HEK293 (cell line): ENCODE measurements at regions not wholly inside any gene's neighbourhood (a gene's known extent, or its start where the extent isn't known, plus 50 kb on each side); places are given as distances from the start of the nearest gene placed in this dataset.

Experiments used
- CTCF ChIA-PET: fragments of 350-600 bp; formaldehyde crosslinking; extraction: SDS; loops from one replicate; lab custom pipeline; 2021; ENCODE audit warnings: antibody characterized with exemption; lab: Yijun Ruan, JAX
- POLR2A ChIA-PET: fragments of 300-600 bp; formaldehyde crosslinking; extraction: SDS; loops from one replicate; lab custom pipeline; 2020; ENCODE audit warnings: antibody characterized with exemption, inconsistent platforms; lab: Yijun Ruan, JAX
- H3K27ac ChIP-seq: fragments of 200-500 bp; sonication (Bioruptor generic); 2 replicates; pipeline ENCODE4 v1.5.1; 2014; ENCODE audit warnings: low read depth, low read length, control low read depth, inconsistent platforms; ENCODE audit errors: extremely low read depth
- H3K36me3 ChIP-seq, 2 experiments: fragments of 200-500 bp in 1 of 2; sonication (Bioruptor generic) in 1 of 2; 1 replicate in 1 of 2; 2 replicates in 1 of 2; pipeline ENCODE4 v1.5.1; 2014 to 2017; ENCODE audit warnings: inconsistent platforms in 2 of 2, low read length in 2 of 2; ENCODE audit not compliant: control insufficient read depth in 2 of 2, insufficient read depth in 1 of 2
- H3K4me1 ChIP-seq: fragments of 200-500 bp; sonication (Bioruptor generic); 2 replicates; pipeline ENCODE4 v1.5.1; 2014; ENCODE audit warnings: mild to moderate bottlenecking, low read length, inconsistent platforms; ENCODE audit not compliant: control insufficient read depth, insufficient read depth
- H3K4me3 ChIP-seq: 2 replicates; pipeline ENCODE4 v1.5.1; 2011; ENCODE audit warnings: low read depth, mild to moderate bottlenecking, control low read depth, low read length, moderate library complexity
- H3K9me3 ChIP-seq: fragments of 200-500 bp; sonication (Bioruptor generic); 2 replicates; pipeline ENCODE4 v1.5.1; 2014; ENCODE audit warnings: low read depth, low read length, inconsistent platforms; ENCODE audit not compliant: control insufficient read depth, insufficient read depth
- EGR2 ChIP-seq: fragments of 450-650 bp; formaldehyde crosslinking; IDR thresholded peaks from 2 replicates; pipeline ENCODE4 v1.5.1; 2016; ENCODE audit warnings: low read depth, missing biosample characterization, missing genetic modification characterization
- PRDM2 ChIP-seq: fragments of 450-650 bp; formaldehyde crosslinking; IDR thresholded peaks from 2 replicates; pipeline ENCODE4 v1.5.1; 2016; ENCODE audit warnings: missing biosample characterization, missing genetic modification characterization, borderline replicate concordance
- SCRT1 ChIP-seq: fragments of 450-650 bp; formaldehyde crosslinking; IDR thresholded peaks from 2 replicates; pipeline ENCODE4 v1.5.1; 2016; ENCODE audit warnings: missing biosample characterization, missing genetic modification characterization, borderline replicate concordance
- SP7 ChIP-seq: fragments of 450-650 bp; formaldehyde crosslinking; IDR thresholded peaks from 2 replicates; pipeline ENCODE4 v1.5.1; 2016; ENCODE audit warnings: missing biosample characterization, missing genetic modification characterization
- ZBTB26 ChIP-seq: fragments of 450-650 bp; formaldehyde crosslinking; optimal IDR thresholded peaks from 2 replicates; pipeline ENCODE3; 2016; ENCODE audit warnings: missing biosample characterization, mild to moderate bottlenecking, missing genetic modification characterization
- ZNF121 ChIP-seq: fragments of 450-650 bp; formaldehyde crosslinking; IDR thresholded peaks from 2 replicates; pipeline ENCODE4 v1.5.1; 2016; ENCODE audit warnings: missing biosample characterization, missing genetic modification characterization
- ZNF133 ChIP-seq: fragments of 450-650 bp; formaldehyde crosslinking; IDR thresholded peaks from 2 replicates; pipeline ENCODE4 v1.5.1; 2016; ENCODE audit warnings: missing biosample characterization, missing genetic modification characterization
- ZNF146 ChIP-seq: fragments of 450-650 bp; formaldehyde crosslinking; IDR thresholded peaks from 2 replicates; pipeline ENCODE4 v1.5.1; 2016; ENCODE audit warnings: missing biosample characterization, missing genetic modification characterization
- ZNF184 ChIP-seq: fragments of 450-650 bp; IDR thresholded peaks from 2 replicates; pipeline ENCODE4 v1.5.1; 2018; ENCODE audit warnings: missing biosample characterization, mild to moderate bottlenecking, missing genetic modification characterization
- ZNF211 ChIP-seq: fragments of 450-650 bp; formaldehyde crosslinking; IDR thresholded peaks from 2 replicates; pipeline ENCODE4 v1.5.1; 2016; ENCODE audit warnings: low read depth, missing biosample characterization, missing genetic modification characterization
- ZNF24 ChIP-seq: fragments of 450-650 bp; formaldehyde crosslinking; IDR thresholded peaks from 2 replicates; pipeline ENCODE4 v1.5.1; 2016; ENCODE audit warnings: missing biosample characterization, missing genetic modification characterization
- ZNF350 ChIP-seq: fragments of 450-650 bp; formaldehyde crosslinking; IDR thresholded peaks from 2 replicates; pipeline ENCODE4 v1.5.0; 2017; ENCODE audit warnings: missing biosample characterization, mild to moderate bottlenecking, missing genetic modification characterization
- ZNF530 ChIP-seq: fragments of 450-650 bp; formaldehyde crosslinking; IDR thresholded peaks from 2 replicates; pipeline ENCODE4 v1.5.1; 2016; ENCODE audit warnings: low read depth, missing biosample characterization, missing genetic modification characterization
- ZNF560 ChIP-seq: fragments of 450-650 bp; formaldehyde crosslinking; IDR thresholded peaks from 2 replicates; pipeline ENCODE4 v1.5.1; 2017; ENCODE audit warnings: missing biosample characterization, missing genetic modification characterization, borderline replicate concordance
- ZNF585B ChIP-seq: fragments of 450-650 bp; formaldehyde crosslinking; IDR thresholded peaks from 2 replicates; pipeline ENCODE4 v1.5.1; 2016; ENCODE audit warnings: missing biosample characterization, missing genetic modification characterization
- ZNF660 ChIP-seq: fragments of 450-650 bp; IDR thresholded peaks from 2 replicates; pipeline ENCODE4 v1.5.1; 2018; ENCODE audit warnings: missing biosample characterization, mild to moderate bottlenecking, missing genetic modification characterization
- ZNF837 ChIP-seq: fragments of 450-650 bp; formaldehyde crosslinking; IDR thresholded peaks from 2 replicates; pipeline ENCODE4 v1.5.1; 2016; ENCODE audit warnings: missing biosample characterization, missing genetic modification characterization
- TF ChIP-seq, protein P1 (sequence below): fragments of 450-650 bp; formaldehyde crosslinking; IDR thresholded peaks from 2 replicates; pipeline ENCODE4 v1.5.1; 2016; ENCODE audit warnings: missing biosample characterization, missing genetic modification characterization
- TF ChIP-seq, protein P2 (sequence below): fragments of 450-650 bp; formaldehyde crosslinking; IDR thresholded peaks from 2 replicates; pipeline ENCODE4 v1.5.1; 2016; ENCODE audit warnings: missing biosample characterization, missing genetic modification characterization
- TF ChIP-seq, protein P3 (sequence below): fragments of 450-650 bp; formaldehyde crosslinking; IDR thresholded peaks from 2 replicates; pipeline ENCODE4 v1.5.1; 2017; ENCODE audit warnings: missing biosample characterization, mild to moderate bottlenecking, missing genetic modification characterization, moderate library complexity

DNA sequence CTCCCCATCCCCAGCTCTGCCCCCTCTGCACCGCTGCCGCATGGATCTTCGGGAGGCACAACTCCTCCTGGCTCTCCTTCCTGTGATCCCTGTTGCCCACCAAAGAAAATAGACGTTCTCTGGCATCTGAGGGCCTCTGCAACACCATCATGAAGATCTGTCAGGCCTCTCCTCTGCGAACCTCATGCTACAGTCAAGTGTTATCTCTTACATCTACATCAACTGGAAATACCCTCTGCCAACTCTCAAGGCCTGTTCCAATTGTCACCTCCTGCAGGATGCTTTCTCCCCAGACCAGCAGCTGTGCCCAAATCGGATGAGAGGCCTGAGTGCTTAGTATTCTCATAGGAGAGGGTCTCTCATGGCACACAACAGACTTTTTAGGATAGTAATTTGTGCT lies 478.4 kb downstream of the BCL11A start:
- H3K4me3 ChIP-seq = no peak overlapping the region
- TF ChIP-seq ZNF121 (tag by site-specific recombination) (no peak), ZNF350 (tag by site-specific recombination) (no peak), ZNF585B (tag by site-specific recombination) (no peak)
- TF ChIP-seq, protein P1, sequence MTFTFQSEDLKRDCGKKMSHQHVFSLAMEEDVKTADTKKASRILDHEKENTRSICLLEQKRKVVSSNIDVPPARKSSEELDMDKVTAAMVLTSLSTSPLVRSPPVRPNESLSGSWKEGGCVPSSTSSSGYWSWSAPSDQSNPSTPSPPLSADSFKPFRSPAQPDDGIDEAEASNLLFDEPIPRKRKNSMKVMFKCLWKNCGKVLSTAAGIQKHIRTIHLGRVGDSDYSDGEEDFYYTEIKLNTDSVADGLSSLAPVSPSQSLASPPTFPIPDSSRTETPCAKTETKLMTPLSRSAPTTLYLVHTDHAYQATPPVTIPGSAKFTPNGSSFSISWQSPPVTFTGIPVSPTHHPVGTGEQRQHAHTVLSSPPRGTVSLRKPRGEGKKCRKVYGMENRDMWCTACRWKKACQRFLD (tag by site-specific recombination) = no peak
- TF ChIP-seq, all 188 proteins: peak for 0
- Histone ChIP-seq H3K9me3 (no peaks in the 10 kb centered on the region), H3K4me1 (no peaks in the 10 kb centered on the region), H3K36me3 (no peaks in the 10 kb centered on the region), H3K27ac (no peak overlapping the region)
- ChIA-PET CTCF (no interaction called here), POLR2A (no interaction called here)

- Histone ChIP-seq H3K36me3 (no peaks in the 10 kb centered on the region), H3K9me3 (no peaks in the 10 kb centered on the region), H3K27ac (no peak overlapping the region), H3K4me3 (no peak overlapping the region), H3K4me1 (no peaks in the 10 kb centered on the region)
- no peak for TF ChIP-seq SP7 (tag by site-specific recombination)
- no peak for TF ChIP-seq ZNF530 (tag by site-specific recombination)
- TF ChIP-seq, protein P1 (tag by site-specific recombination) = no peak
- TF ChIP-seq, protein P2, sequence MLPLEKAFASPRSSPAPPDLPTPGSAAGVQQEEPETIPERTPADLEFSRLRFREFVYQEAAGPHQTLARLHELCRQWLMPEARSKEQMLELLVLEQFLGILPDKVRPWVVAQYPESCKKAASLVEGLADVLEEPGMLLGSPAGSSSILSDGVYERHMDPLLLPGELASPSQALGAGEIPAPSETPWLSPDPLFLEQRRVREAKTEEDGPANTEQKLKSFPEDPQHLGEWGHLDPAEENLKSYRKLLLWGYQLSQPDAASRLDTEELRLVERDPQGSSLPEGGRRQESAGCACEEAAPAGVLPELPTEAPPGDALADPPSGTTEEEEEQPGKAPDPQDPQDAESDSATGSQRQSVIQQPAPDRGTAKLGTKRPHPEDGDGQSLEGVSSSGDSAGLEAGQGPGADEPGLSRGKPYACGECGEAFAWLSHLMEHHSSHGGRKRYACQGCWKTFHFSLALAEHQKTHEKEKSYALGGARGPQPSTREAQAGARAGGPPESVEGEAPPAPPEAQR (tag by site-specific recombination) = no peak
- POLR2A ChIA-PET = no interaction called here
- CTCF ChIA-PET = no interaction called here
These were observed 480.3 kb downstream of the BCL11A start for GRCh38 chr2:60073201-60073600.

- H3K36me3 ChIP-seq = no peaks in the 10 kb centered on the region
- ChIA-PET POLR2A (no interaction called here), CTCF (no interaction called here)
- no peak overlapping the region for H3K27ac ChIP-seq
- H3K4me1 ChIP-seq = no peaks in the 10 kb centered on the region
- H3K4me3 ChIP-seq = no peak overlapping the region
- no peaks in the 10 kb centered on the region for H3K9me3 ChIP-seq
- TF ChIP-seq, protein P3, sequence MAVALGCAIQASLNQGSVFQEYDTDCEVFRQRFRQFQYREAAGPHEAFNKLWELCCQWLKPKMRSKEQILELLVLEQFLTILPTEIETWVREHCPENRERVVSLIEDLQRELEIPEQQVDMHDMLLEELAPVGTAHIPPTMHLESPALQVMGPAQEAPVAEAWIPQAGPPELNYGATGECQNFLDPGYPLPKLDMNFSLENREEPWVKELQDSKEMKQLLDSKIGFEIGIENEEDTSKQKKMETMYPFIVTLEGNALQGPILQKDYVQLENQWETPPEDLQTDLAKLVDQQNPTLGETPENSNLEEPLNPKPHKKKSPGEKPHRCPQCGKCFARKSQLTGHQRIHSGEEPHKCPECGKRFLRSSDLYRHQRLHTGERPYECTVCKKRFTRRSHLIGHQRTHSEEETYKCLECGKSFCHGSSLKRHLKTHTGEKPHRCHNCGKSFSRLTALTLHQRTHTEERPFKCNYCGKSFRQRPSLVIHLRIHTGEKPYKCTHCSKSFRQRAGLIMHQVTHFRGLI (tag by site-specific recombination) = no peak
- TF ChIP-seq ZBTB26 (tag by site-specific recombination) (no peak), PRDM2 (no peak), ZNF837 (tag by site-specific recombination) (no peak), ZNF24 (no peak), ZNF660 (tag by site-specific recombination) (no peak), ZNF211 (tag by site-specific recombination) (no peak), ZNF184 (tag by site-specific recombination) (no peak), ZNF146 (tag by site-specific recombination) (no peak), ZNF560 (no peak), EGR2 (tag by site-specific recombination) (no peak), SCRT1 (tag by site-specific recombination) (no peak), ZNF133 (tag by site-specific recombination) (no peak)
These were observed 480.8 kb downstream of the BCL11A start for GRCh38 chr2:60072609-60073008.
